GM23338 (cell line): ENCODE measurements at regions not wholly inside any gene's neighbourhood (a gene's known extent, or its start where the extent isn't known, plus 50 kb on each side); places are given as distances from the start of the nearest gene placed in this dataset.

Experiments used
- ATAC-seq: fragments of 200-7000 bp; cut with Tn5 transposase; 3 replicates; pipeline ENCODE4 v1.9.1; 2020
- DNase-seq: peaks from one replicate; pipeline ENCODE4 v3.0.0-alpha.2; 2015; ENCODE audit warnings: low spot score
- H2AFZ ChIP-seq: fragments of 200-600 bp; sonication (generic); 2 replicates; pipeline ENCODE4 v1.8.0; 2016; ENCODE audit warnings: antibody characterized with exemption, mild to moderate bottlenecking, moderate library complexity
- H3F3A ChIP-seq: fragments of 200-600 bp; sonication (generic); replicated peaks from 2 replicates; pipeline ENCODE4 v1.8.0; 2017; ENCODE audit warnings: antibody characterized with exemption, mixed run types, low read depth
- H3K27ac ChIP-seq: fragments of 200-600 bp; sonication (generic); 2 replicates; pipeline ENCODE4 v1.6.1; 2016; ENCODE audit warnings: low read depth
- H3K27me3 ChIP-seq: fragments of 200-600 bp; sonication (generic); 2 replicates; pipeline ENCODE4 v1.8.0; 2016; ENCODE audit warnings: mild to moderate bottlenecking, mixed run types, moderate library complexity; ENCODE audit not compliant: insufficient read depth
- H3K36me3 ChIP-seq: fragments of 200-600 bp; sonication (generic); 2 replicates; pipeline ENCODE4 v1.8.0; 2016; ENCODE audit warnings: mild to moderate bottlenecking; ENCODE audit not compliant: insufficient read depth
- H3K4me1 ChIP-seq: fragments of 200-600 bp; sonication (generic); 2 replicates; pipeline ENCODE4 v1.8.0; 2016; ENCODE audit warnings: mild to moderate bottlenecking, moderate library complexity; ENCODE audit not compliant: insufficient read depth
- H3K4me2 ChIP-seq: fragments of 200-600 bp; sonication (generic); 2 replicates; pipeline ENCODE4 v1.7.1; 2017; ENCODE audit warnings: mixed run types
- H3K4me3 ChIP-seq: fragments of 200-600 bp; sonication (generic); 2 replicates; pipeline ENCODE4 v1.6.1; 2016; ENCODE audit warnings: mixed run types
- H3K79me2 ChIP-seq: fragments of 200-600 bp; sonication (generic); replicated peaks from 2 replicates; pipeline ENCODE4 v1.8.0; 2017; ENCODE audit warnings: mild to moderate bottlenecking; ENCODE audit not compliant: insufficient read depth
- H3K9me2 ChIP-seq: fragments of 200-600 bp; sonication (generic); 2 replicates; pipeline ENCODE4 v1.8.0; 2017; ENCODE audit not compliant: insufficient read depth
- H4K20me1 ChIP-seq: fragments of 200-600 bp; sonication (generic); replicated peaks from 2 replicates; pipeline ENCODE4 v1.8.0; 2017; ENCODE audit warnings: mild to moderate bottlenecking; ENCODE audit not compliant: insufficient read depth
- H3K27ac Mint-ChIP-seq: 2 replicates; pipeline ENCODE4 v1.8.0; 2020; ENCODE audit warnings: inconsistent platforms, mild to moderate bottlenecking, moderate library complexity, mixed read lengths
- H3K27me3 Mint-ChIP-seq: 3 replicates; pipeline ENCODE4 v1.8.0; 2022; ENCODE audit warnings: low read depth, mild to moderate bottlenecking, moderate library complexity, mixed read lengths, inconsistent platforms; ENCODE audit not compliant: insufficient read depth, poor library complexity
- H3K36me3 Mint-ChIP-seq: 3 replicates; pipeline ENCODE4 v1.8.0; 2021; ENCODE audit warnings: low read depth, mild to moderate bottlenecking, inconsistent platforms, moderate library complexity, mixed read lengths
- H3K4me1 Mint-ChIP-seq: 3 replicates; pipeline ENCODE4 v1.8.0; 2020; ENCODE audit warnings: mild to moderate bottlenecking, inconsistent platforms, mixed read lengths
- H3K4me3 Mint-ChIP-seq: 3 replicates; pipeline ENCODE4 v1.8.0; 2021; ENCODE audit warnings: moderate library complexity, mild to moderate bottlenecking, inconsistent platforms, mixed read lengths
- H3K9me3 Mint-ChIP-seq: 3 replicates; pipeline ENCODE4 v1.8.0; 2020; ENCODE audit warnings: moderate library complexity, mild to moderate bottlenecking, inconsistent platforms, mixed read lengths
- CREB1 ChIP-seq: fragments of 250-450 bp; sonication (Bioruptor Pico); IDR thresholded peaks from 2 replicates; pipeline ENCODE4 v1.5.0; 2020; ENCODE audit warnings: low read depth, mild to moderate bottlenecking, moderate library complexity
- ETS1 ChIP-seq: IDR thresholded peaks from 2 replicates; pipeline ENCODE4 v1.6.1; 2016; ENCODE audit warnings: antibody characterized with exemption
- EZH2 ChIP-seq: fragments of 200-600 bp; sonication (generic); IDR thresholded peaks from one replicate; pipeline ENCODE4 v1.8.0; 2017; ENCODE audit warnings: antibody characterized with exemption, mild to moderate bottlenecking, low read depth; ENCODE audit not compliant: unreplicated experiment
- EZH2phosphoT487 ChIP-seq: fragments of 200-600 bp; sonication (generic); IDR thresholded peaks from one replicate; pipeline ENCODE4 v1.8.1; 2018; ENCODE audit warnings: antibody characterized with exemption; ENCODE audit not compliant: unreplicated experiment
- JUNB ChIP-seq: IDR thresholded peaks from one replicate; pipeline ENCODE4 v1.6.1; 2016; ENCODE audit warnings: antibody characterized with exemption; ENCODE audit not compliant: unreplicated experiment
- STAT1 ChIP-seq: IDR thresholded peaks from one replicate; pipeline ENCODE4 v1.6.1; 2016; ENCODE audit warnings: antibody characterized with exemption; ENCODE audit not compliant: unreplicated experiment
- ZNF114 ChIP-seq: fragments of 250-450 bp; sonication (Bioruptor Pico); IDR thresholded peaks from 2 replicates; pipeline ENCODE4 v1.5.0; 2020; ENCODE audit warnings: mild to moderate bottlenecking, moderate library complexity
- TF ChIP-seq, protein P1 (sequence below): fragments of 250-450 bp; sonication (Bioruptor Pico); IDR thresholded peaks from 2 replicates; pipeline ENCODE4 v1.5.0; 2020; ENCODE audit warnings: mild to moderate bottlenecking, moderate library complexity

GRCh38 chr11:80861193-80861592 lies 1420.4 kb upstream of the TENM4 start (continued):
- TF ChIP-seq, protein P1, sequence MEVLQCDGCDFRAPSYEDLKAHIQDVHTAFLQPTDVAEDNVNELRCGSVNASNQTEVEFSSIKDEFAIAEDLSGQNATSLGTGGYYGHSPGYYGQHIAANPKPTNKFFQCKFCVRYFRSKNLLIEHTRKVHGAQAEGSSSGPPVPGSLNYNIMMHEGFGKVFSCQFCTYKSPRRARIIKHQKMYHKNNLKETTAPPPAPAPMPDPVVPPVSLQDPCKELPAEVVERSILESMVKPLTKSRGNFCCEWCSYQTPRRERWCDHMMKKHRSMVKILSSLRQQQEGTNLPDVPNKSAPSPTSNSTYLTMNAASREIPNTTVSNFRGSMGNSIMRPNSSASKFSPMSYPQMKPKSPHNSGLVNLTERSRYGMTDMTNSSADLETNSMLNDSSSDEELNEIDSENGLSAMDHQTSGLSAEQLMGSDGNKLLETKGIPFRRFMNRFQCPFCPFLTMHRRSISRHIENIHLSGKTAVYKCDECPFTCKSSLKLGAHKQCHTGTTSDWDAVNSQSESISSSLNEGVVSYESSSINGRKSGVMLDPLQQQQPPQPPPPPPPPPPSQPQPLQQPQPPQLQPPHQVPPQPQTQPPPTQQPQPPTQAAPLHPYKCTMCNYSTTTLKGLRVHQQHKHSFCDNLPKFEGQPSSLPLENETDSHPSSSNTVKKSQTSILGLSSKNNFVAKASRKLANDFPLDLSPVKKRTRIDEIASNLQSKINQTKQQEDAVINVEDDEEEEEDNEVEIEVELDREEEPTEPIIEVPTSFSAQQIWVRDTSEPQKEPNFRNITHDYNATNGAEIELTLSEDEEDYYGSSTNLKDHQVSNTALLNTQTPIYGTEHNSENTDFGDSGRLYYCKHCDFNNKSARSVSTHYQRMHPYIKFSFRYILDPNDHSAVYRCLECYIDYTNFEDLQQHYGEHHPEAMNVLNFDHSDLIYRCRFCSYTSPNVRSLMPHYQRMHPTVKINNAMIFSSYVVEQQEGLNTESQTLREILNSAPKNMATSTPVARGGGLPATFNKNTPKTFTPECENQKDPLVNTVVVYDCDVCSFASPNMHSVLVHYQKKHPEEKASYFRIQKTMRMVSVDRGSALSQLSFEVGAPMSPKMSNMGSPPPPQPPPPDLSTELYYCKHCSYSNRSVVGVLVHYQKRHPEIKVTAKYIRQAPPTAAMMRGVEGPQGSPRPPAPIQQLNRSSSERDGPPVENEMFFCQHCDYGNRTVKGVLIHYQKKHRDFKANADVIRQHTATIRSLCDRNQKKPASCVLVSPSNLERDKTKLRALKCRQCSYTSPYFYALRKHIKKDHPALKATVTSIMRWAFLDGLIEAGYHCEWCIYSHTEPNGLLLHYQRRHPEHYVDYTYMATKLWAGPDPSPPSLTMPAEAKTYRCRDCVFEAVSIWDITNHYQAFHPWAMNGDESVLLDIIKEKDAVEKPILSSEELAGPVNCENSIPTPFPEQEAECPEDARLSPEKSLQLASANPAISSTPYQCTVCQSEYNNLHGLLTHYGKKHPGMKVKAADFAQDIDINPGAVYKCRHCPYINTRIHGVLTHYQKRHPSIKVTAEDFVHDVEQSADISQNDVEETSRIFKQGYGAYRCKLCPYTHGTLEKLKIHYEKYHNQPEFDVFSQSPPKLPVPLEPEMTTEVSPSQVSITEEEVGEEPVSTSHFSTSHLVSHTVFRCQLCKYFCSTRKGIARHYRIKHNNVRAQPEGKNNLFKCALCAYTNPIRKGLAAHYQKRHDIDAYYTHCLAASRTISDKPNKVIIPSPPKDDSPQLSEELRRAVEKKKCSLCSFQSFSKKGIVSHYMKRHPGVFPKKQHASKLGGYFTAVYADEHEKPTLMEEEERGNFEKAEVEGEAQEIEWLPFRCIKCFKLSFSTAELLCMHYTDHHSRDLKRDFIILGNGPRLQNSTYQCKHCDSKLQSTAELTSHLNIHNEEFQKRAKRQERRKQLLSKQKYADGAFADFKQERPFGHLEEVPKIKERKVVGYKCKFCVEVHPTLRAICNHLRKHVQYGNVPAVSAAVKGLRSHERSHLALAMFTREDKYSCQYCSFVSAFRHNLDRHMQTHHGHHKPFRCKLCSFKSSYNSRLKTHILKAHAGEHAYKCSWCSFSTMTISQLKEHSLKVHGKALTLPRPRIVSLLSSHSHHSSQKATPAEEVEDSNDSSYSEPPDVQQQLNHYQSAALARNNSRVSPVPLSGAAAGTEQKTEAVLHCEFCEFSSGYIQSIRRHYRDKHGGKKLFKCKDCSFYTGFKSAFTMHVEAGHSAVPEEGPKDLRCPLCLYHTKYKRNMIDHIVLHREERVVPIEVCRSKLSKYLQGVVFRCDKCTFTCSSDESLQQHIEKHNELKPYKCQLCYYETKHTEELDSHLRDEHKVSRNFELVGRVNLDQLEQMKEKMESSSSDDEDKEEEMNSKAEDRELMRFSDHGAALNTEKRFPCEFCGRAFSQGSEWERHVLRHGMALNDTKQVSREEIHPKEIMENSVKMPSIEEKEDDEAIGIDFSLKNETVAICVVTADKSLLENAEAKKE (CRISPR knock-in tag): no peak
- TF ChIP-seq ETS1: no peak

GRCh38 chr11:80860632-80861031 lies 1419.8 kb upstream of the TENM4 start:
- DNase-seq (no peak), ATAC-seq (no peak)
- H3K4me3 Mint-ChIP-seq: no peak overlapping the region
- Histone ChIP-seq H3K4me3 (no peak overlapping the region), H3F3A (no peaks in the 10 kb centered on the region), H3K27ac (no peak overlapping the region), H3K4me1 (no peaks in the 10 kb centered on the region), H2AFZ (no peak overlapping the region), H3K27me3 (no peaks in the 10 kb centered on the region), H4K20me1 (no peaks in the 10 kb centered on the region), H3K79me2 (no peaks in the 10 kb centered on the region), H3K9me2 (no peaks in the 10 kb centered on the region), H3K36me3 (no peaks in the 10 kb centered on the region), H3K4me2 (no peak overlapping the region)
- H3K4me1 Mint-ChIP-seq: no peaks in the 10 kb centered on the region
- no peak overlapping the region for H3K27ac Mint-ChIP-seq
- H3K9me3 Mint-ChIP-seq: no peaks in the 10 kb centered on the region
- peaks cover 4% of the 10 kb centered on the region for H3K27me3 Mint-ChIP-seq
- H3K36me3 Mint-ChIP-seq: no peaks in the 10 kb centered on the region
- TF ChIP-seq EZH2phosphoT487 (no peak), STAT1 (no peak), EZH2 (no peak), CREB1 (CRISPR knock-in tag) (no peak), ZNF114 (no peak), JUNB (no peak)
- TF ChIP-seq, protein P1 (CRISPR knock-in tag): no peak
